PC-9 (cell line): ENCODE measurements at regions not wholly inside any gene's neighbourhood (a gene's known extent, or its start where the extent isn't known, plus 50 kb on each side); places are given as distances from the start of the nearest gene placed in this dataset.

Source experiments
- CTCF ChIP-seq: fragments of 200-600 bp; sonication (generic); conservative IDR thresholded peaks from 2 replicates; pipeline ENCODE4 v1.6.1; 2017; ENCODE audit warnings: mixed run types, antibody characterized with exemption, mild to moderate bottlenecking, moderate library complexity
- EZH2 ChIP-seq: fragments of 200-600 bp; sonication (generic); IDR thresholded peaks from 2 replicates; pipeline ENCODE4 v1.8.0; 2017; ENCODE audit warnings: antibody characterized with exemption, low read depth

DNA sequence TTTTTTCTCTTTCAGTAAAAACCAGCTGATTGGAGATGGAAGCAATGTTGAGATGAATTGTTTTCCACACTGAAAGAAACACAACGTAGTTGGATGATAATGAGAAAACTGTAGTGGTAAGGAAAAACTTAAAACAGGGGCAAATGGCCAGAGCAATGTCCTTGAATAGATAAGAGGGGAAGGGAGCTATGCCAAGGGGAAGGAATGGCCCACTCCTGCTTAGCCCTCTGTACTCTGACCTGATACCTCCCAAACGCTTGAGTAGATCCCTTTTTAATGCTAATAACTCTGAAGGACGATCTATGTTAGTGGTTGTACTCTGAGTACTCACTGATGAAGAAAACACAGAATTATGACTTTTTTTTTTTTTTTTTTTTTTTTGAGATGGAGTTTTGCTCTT lies 114.7 kb upstream of the DAB2 start:
- no peak for TF ChIP-seq CTCF
- no peak for TF ChIP-seq EZH2
